NCI-H748 (cell line): ENCODE measurements at regions not wholly inside any gene's neighbourhood (a gene's known extent, or its start where the extent isn't known, plus 50 kb on each side); places are given as distances from the start of the nearest gene placed in this dataset.

Source experiments
- DNase-seq: peaks from one replicate; lab custom pipeline; 2025; ENCODE audit not compliant: unreplicated experiment; lab: John Stamatoyannopoulos, UW

GRCh38 chr12:89799316-89799715 lies 90.7 kb upstream of the ATP2B1 start:
- no peak for DNase-seq

- no peak for DNase-seq
Observed at GRCh38 chr12:89797436-89797835, 88.8 kb upstream of the ATP2B1 start.

- no peak for DNase-seq
Observed at GRCh38 chr12:89796798-89797382, 88.3 kb upstream of the ATP2B1 start.

- DNase-seq = no peak
Observed at GRCh38 chr12:89793946-89794345, 85.3 kb upstream of the ATP2B1 start.

GRCh38 chr12:89791286-89791685 lies 82.6 kb upstream of the ATP2B1 start:
- DNase-seq = no peak

- DNase-seq = no peak
Observed at GRCh38 chr12:89789862-89790261, 81.2 kb upstream of the ATP2B1 start.

- no peak for DNase-seq
Observed at GRCh38 chr12:89787763-89788162, 79.1 kb upstream of the ATP2B1 start.

GRCh38 chr12:89786177-89786810 lies 77.7 kb upstream of the ATP2B1 start:
- no peak for DNase-seq

- no peak for DNase-seq
Observed at GRCh38 chr12:89783359-89784060, 74.9 kb upstream of the ATP2B1 start.

GRCh38 chr12:89782807-89783206 lies 74.2 kb upstream of the ATP2B1 start:
- no peak for DNase-seq

- no peak for DNase-seq
Observed at GRCh38 chr12:89781946-89782550, 73.4 kb upstream of the ATP2B1 start.

- no peak for DNase-seq
Observed at GRCh38 chr12:89781156-89781555, 72.5 kb upstream of the ATP2B1 start.

- DNase-seq = no peak
Observed at GRCh38 chr12:89779090-89779489, 70.5 kb upstream of the ATP2B1 start.

- no peak for DNase-seq
Observed at GRCh38 chr12:89777733-89778379, 69.2 kb upstream of the ATP2B1 start.

GRCh38 chr12:89775986-89776365 lies 67.3 kb upstream of the ATP2B1 start:
- DNase-seq = no peak

GRCh38 chr12:89775063-89775985 lies 66.7 kb upstream of the ATP2B1 start:
- DNase-seq = no peak

- DNase-seq = no peak
Observed at GRCh38 chr12:89774645-89775044, 66.0 kb upstream of the ATP2B1 start.

- no peak for DNase-seq
Observed at GRCh38 chr12:89770391-89770790, 61.8 kb upstream of the ATP2B1 start.

GRCh38 chr12:89769483-89769818 lies 60.8 kb upstream of the ATP2B1 start:
- no peak for DNase-seq

- DNase-seq = no peak
Observed at GRCh38 chr12:89768586-89769482, 60.2 kb upstream of the ATP2B1 start.
